ENCODE measurements at regions not wholly inside any gene's neighbourhood (a gene's known extent, or its start where the extent isn't known, plus 50 kb on each side); places are given as distances from the start of the nearest gene placed in this dataset.

DNA sequence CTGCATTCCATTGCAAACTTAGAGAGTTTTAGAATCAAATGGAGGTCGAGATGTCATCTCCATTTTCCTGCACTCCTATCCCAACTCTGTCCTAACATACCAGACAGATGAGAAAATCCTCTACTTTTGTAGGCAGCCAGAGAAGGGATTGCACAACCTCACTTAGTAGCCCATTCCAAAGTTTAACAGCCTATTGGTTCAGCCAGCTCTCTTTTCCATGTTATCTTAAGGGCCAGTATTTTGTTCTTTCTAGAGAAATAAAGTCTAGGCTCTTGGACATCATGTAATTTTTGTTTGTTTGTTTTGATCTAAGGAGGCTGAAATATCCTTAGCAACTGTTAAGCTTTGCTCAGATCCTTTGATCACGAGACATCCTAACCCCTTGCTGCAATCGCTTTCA is 173.0 kb downstream of the COX18 start:
- 59 to 82% methylated on average over 3 of the region's 3 CpGs for WGBS, 2 donors
- intact Hi-C loops (cut with DNase I): no loop called here
- Histone ChIP-seq H3K4me1 (no peaks in the 10 kb centered on the region), H3K4me3 (no peak overlapping the region), H3K9me3 (no peaks in the 10 kb centered on the region), H3K27me3 (no peaks in the 10 kb centered on the region), H3K36me3 (no peaks in the 10 kb centered on the region), H3K27ac (no peak overlapping the region)
- no peak for DNase-seq
- TF ChIP-seq CTCF (IDR thresholded peaks at IDR 0.05) (no peak), EP300 (IDR thresholded peaks at IDR 0.05) (no peak), POLR2A (IDR thresholded peaks at IDR 0.05) (no peak), POLR2AphosphoS5 (IDR thresholded peaks at IDR 0.05) (no peak)

- Histone ChIP-seq H3K4me3 (no peak overlapping the region), H3K27ac (peak overlapping the region in 1 of 4 donors; percentile 34), H3K27me3 (no peaks in the 10 kb centered on the region), H3K4me1 (no peaks in the 10 kb centered on the region), H3K9me3 (no peaks in the 10 kb centered on the region), H3K36me3 (no peaks in the 10 kb centered on the region)
- WGBS, 2 donors: 58 to 78% methylated on average over 5 of the region's 5 CpGs
- TF ChIP-seq EP300 (IDR thresholded peaks at IDR 0.05): no peak
- TF ChIP-seq POLR2AphosphoS5 (IDR thresholded peaks at IDR 0.05): no peak
- no peak for TF ChIP-seq POLR2A (IDR thresholded peaks at IDR 0.05)
- TF ChIP-seq CTCF (IDR thresholded peaks at IDR 0.05): no peak
- intact Hi-C loops (cut with DNase I): no loop called here
- no peak for DNase-seq
Measured at GRCh38 chr4:72895408-72895807, 174.1 kb downstream of the COX18 start.

GRCh38 chr4:72893354-72894066 is 176.0 kb downstream of the COX18 start:
- Histone ChIP-seq H3K27me3 (no peaks in the 10 kb centered on the region), H3K9me3 (no peaks in the 10 kb centered on the region), H3K4me1 (no peaks in the 10 kb centered on the region), H3K4me3 (no peak overlapping the region), H3K27ac (peak overlapping the region in 1 of 4 donors; percentile 11), H3K36me3 (no peaks in the 10 kb centered on the region)
- intact Hi-C loops (cut with DNase I): no loop called here
- 30 to 61% methylated on average over 2 of the region's 2 CpGs for WGBS, 2 donors
- DNase-seq: no peak
- no peak for TF ChIP-seq POLR2A (IDR thresholded peaks at IDR 0.05)
- TF ChIP-seq CTCF (IDR thresholded peaks at IDR 0.05): no peak
- TF ChIP-seq EP300 (IDR thresholded peaks at IDR 0.05): no peak
- TF ChIP-seq POLR2AphosphoS5 (IDR thresholded peaks at IDR 0.05): no peak

DNA sequence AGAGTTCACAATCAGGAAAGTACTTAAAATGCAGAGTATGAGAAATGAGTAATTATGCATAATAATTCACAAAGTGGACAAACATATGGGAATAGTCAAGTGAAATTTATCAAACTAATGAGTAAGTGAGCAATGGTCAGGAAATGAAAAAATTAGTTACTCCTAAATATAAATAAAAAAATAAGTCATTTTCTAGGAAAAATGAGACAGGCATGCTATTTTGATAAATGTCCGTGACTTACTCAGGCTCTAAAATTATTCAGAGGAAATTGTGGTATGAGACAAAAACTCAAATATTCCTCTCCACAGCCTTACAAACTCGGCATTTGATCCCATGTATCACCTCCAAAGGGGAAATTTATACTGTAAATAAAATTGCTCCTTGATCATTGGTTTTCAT is 181.2 kb downstream of the COX18 start:
- Histone ChIP-seq H3K4me3 (no peak overlapping the region), H3K4me1 (no peaks in the 10 kb centered on the region), H3K9me3 (no peaks in the 10 kb centered on the region), H3K27me3 (no peaks in the 10 kb centered on the region), H3K36me3 (no peaks in the 10 kb centered on the region), H3K27ac (no peak overlapping the region)
- WGBS, 2 donors: 63 to 82% methylated on average over 2 of the region's 2 CpGs
- no peak for DNase-seq
- intact Hi-C loops (cut with DNase I): no loop called here
- TF ChIP-seq EP300 (IDR thresholded peaks at IDR 0.05) (no peak), CTCF (IDR thresholded peaks at IDR 0.05) (no peak), POLR2A (IDR thresholded peaks at IDR 0.05) (no peak), POLR2AphosphoS5 (IDR thresholded peaks at IDR 0.05) (no peak)

DNA sequence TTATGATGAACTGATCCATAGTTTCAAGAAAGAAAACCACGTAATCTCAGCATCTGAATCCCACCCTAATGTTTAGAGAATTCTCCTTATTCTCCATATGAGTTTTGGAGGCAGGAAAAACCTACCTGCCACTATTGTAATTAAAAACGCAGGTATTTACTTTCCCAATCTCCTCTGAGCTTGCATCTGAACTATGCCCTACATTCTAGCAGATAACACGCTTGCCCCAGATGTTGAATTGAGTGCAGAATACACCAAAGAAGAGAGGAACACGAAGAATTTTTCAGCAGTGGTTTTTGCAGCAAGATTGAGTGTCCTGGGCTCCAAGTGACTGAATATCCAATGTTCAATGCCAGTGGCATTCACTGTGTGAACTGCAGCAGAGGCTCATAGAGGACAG is 182.4 kb downstream of the COX18 start:
- Histone ChIP-seq H3K27me3 (no peaks in the 10 kb centered on the region), H3K9me3 (no peaks in the 10 kb centered on the region), H3K36me3 (no peaks in the 10 kb centered on the region), H3K4me1 (no peaks in the 10 kb centered on the region), H3K27ac (no peak overlapping the region), H3K4me3 (no peak overlapping the region)
- intact Hi-C loops (cut with DNase I): no loop called here
- TF ChIP-seq POLR2A (IDR thresholded peaks at IDR 0.05) (no peak), POLR2AphosphoS5 (IDR thresholded peaks at IDR 0.05) (no peak), CTCF (IDR thresholded peaks at IDR 0.05) (no peak), EP300 (IDR thresholded peaks at IDR 0.05) (no peak)
- no peak for DNase-seq
- 28 to 60% methylated on average over 4 of the region's 4 CpGs for WGBS, 2 donors

All from sigmoid colon (tissue), 6 donors.